Hematopoietic multipotent progenitor cell treated with erythropoietin and hydrocortisone succinate and interleukin-3 and kit ligand, for 6 days (in vitro differentiated cells): ENCODE measurements at regions not wholly inside any gene's neighbourhood (a gene's known extent, or its start where the extent isn't known, plus 50 kb on each side); places are given as distances from the start of the nearest gene placed in this dataset.

Experiments
- DNase-seq: peaks from one replicate; pipeline ENCODE4 v3.0.0-alpha.2; 2015

- peak; percentile 63 for DNase-seq
Observed at GRCh38 chr18:68623342-68623741, 91.6 kb downstream of the TMX3 start.

- no peak for DNase-seq
Observed at GRCh38 chr18:68611311-68611710, 103.6 kb downstream of the TMX3 start.

- DNase-seq = no peak
Observed at GRCh38 chr18:68608851-68609490, 105.9 kb downstream of the TMX3 start.

GRCh38 chr18:68607852-68608251 is 107.1 kb downstream of the TMX3 start:
- no peak for DNase-seq

GRCh38 chr18:68604256-68604655 is 110.7 kb downstream of the TMX3 start:
- no peak for DNase-seq

GRCh38 chr18:68596016-68596415 is 118.9 kb downstream of the TMX3 start:
- no peak for DNase-seq

- no peak for DNase-seq
Observed at GRCh38 chr18:68588169-68588568, 126.7 kb downstream of the TMX3 start.

GRCh38 chr18:68583685-68584084 is 131.2 kb downstream of the TMX3 start:
- no peak for DNase-seq

GRCh38 chr18:68574311-68574710 is 140.6 kb downstream of the TMX3 start:
- DNase-seq = no peak

- no peak for DNase-seq
Observed at GRCh38 chr18:68569936-68570335, 145.0 kb downstream of the TMX3 start.

GRCh38 chr18:68568364-68569155 is 146.3 kb downstream of the TMX3 start:
- no peak for DNase-seq

- DNase-seq = no peak
Observed at GRCh38 chr18:68566991-68567390, 147.9 kb downstream of the TMX3 start.

- DNase-seq = no peak
Observed at GRCh38 chr18:68564961-68565360, 149.9 kb downstream of the TMX3 start.

- DNase-seq = no peak
Observed at GRCh38 chr18:68564351-68564750, 150.6 kb downstream of the TMX3 start.

- DNase-seq = no peak
Observed at GRCh38 chr18:68560128-68560527, 154.8 kb downstream of the TMX3 start.

- DNase-seq = no peak
Observed at GRCh38 chr18:68557183-68557582, 157.7 kb downstream of the TMX3 start.

GRCh38 chr18:68555879-68556301 is 159.0 kb downstream of the TMX3 start:
- DNase-seq = no peak

- no peak for DNase-seq
Observed at GRCh38 chr18:68548904-68549870, 165.7 kb downstream of the TMX3 start.

- no peak for DNase-seq
Observed at GRCh38 chr18:68543344-68543743, 171.6 kb downstream of the TMX3 start.

GRCh38 chr18:68542846-68543245 is 172.1 kb downstream of the TMX3 start:
- no peak for DNase-seq

GRCh38 chr18:68533641-68534040 is 181.3 kb downstream of the TMX3 start:
- DNase-seq = no peak

- DNase-seq = no peak
Observed at GRCh38 chr18:68532328-68532885, 182.5 kb downstream of the TMX3 start.

GRCh38 chr18:68525091-68525490 is 189.8 kb downstream of the TMX3 start:
- no peak for DNase-seq
